COLO668 (cell line): ENCODE measurements at regions not wholly inside any gene's neighbourhood (a gene's known extent, or its start where the extent isn't known, plus 50 kb on each side); places are given as distances from the start of the nearest gene placed in this dataset.
"Not testable (repeated sequence)": the region's sequence is repeated elsewhere in the genome, so short reads cannot be mapped to it uniquely, and the experiment has no call there.

Experiments
- DNase-seq: peaks from one replicate; lab custom pipeline; 2025; ENCODE audit not compliant: unreplicated experiment; lab: John Stamatoyannopoulos, UW

DNA sequence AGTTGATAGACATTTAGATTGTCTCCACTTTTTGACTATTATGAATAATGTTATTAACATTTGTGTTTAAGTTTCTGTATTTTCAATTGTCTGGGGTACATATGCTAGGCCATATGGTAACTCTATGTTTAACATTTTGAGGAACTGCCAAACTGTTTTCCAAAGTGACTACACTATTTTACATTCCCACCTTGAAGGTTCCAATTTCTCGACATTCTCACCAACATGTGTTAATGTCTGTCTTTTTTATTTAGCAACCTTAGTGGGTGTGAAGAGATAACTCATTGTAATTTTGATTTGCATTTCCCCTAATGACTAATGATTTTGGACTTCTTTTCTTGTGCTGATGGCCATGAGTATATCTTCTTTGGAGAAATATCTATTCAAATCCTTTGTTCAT lies 832.4 kb downstream of the DNAJB9 start:
- no peak for DNase-seq

DNA sequence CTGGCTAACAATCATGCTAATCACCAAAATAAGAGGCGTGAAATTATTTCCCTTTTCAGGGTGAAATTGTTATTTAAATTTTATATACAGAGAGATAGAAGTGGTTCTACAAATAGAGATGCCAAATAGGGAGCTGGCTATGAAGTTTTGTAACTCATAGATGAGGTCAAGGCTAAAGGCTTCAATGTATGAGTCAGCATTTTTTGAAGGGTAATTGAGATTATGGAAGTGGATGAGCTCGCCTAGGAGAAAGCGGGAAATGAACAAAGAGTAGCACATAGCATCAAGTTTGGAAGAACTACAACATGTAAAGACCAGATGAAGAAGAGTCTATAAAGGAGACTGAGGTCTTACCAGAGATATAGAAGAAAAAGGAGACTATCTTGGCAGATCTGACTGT lies 838.1 kb downstream of the DNAJB9 start:
- no peak for DNase-seq

DNA sequence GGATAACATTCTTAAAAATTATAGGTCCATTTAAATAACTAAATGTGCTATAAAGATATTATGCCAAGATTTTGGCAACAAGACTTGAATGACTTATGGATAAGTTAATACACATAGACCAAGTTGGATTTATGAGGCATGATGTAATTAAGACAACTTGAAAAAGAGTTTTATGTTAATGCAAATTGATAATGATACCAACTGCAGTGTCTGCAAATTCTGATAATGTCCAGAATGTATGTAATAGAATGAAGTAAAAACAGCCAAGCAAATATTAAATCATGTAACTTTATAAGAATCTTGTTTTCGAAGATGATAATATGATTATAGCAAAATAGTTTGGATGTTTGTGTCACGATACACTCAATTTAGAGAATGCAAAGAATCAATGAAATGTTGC lies 868.3 kb downstream of the DNAJB9 start:
- DNase-seq = no peak

DNA sequence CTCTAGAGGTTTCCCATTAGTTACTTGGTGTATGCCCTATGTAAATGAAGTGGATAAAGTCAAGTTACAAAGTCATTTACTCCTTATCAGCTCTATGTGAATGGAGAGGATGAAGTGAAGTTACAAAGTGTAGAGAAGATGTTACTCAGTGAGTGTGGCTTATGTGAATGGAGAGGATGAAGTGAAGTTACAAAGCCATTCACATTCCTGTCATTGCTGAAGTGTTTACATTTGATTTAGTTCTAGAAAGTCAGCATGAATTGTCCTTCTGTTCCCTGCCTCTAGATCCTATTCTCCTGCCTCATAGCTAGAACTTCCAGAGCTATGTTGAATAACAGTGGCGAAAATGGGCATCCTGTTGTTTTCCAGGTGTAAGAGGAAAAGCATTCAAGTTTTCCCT lies 880.1 kb downstream of the DNAJB9 start:
- no peak for DNase-seq

DNA sequence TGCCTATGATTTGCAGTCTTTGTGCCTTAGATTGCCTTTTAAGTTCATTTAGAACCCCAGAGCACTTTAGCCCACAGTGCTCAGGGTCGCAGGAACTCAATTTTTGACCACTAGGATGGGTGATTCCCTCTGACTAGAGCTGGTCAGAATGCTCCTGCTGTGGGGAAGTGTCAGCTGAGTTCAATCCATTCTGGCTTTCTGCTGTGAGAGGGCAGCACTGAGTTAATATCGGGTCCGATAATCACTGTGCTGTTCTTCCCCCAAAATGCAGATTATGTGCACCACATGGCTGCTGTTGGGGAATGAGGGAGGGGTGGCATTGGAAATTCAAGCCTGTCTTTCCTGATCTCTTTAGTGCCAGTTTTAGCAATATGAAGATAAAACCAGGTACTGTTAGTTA lies 886.4 kb downstream of the DNAJB9 start:
- no peak for DNase-seq

DNA sequence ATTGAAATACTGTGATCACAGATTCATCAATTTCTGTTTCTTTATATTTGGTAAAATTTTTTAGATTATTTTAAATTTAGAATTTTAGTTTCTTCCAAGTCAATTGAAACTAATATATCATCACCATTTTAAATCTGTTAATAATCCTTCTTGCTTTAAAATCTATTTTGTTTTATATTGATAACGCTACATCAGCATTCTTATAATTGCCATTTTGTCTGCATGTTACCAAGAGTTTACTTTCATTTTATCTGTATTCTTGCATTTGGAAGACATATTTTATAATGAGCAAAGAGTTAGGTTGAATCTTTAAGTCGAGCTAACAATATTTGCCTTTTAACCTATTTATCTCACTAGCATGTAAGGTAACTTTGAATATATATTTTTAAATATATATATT lies 890.6 kb downstream of the DNAJB9 start:
- DNase-seq = no peak

DNA sequence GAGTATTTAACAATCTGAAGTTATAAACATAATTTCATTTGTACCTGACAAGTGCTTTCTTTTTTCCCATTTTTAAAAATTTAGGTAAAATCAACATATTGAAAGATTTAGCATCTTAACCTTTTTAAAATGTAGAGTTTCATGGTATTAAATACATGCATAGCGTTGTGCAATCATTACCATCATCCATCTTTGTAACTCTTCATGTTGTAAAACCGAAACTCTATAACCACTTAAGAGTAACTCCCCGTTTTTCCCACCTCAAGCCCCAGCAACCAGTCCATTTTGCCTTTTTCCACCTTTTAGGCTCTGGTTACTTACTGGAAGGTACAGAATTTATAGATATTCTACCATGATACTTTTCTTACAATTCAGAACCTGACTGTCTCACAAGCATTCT lies 892.5 kb downstream of the DNAJB9 start:
- DNase-seq = no peak

DNA sequence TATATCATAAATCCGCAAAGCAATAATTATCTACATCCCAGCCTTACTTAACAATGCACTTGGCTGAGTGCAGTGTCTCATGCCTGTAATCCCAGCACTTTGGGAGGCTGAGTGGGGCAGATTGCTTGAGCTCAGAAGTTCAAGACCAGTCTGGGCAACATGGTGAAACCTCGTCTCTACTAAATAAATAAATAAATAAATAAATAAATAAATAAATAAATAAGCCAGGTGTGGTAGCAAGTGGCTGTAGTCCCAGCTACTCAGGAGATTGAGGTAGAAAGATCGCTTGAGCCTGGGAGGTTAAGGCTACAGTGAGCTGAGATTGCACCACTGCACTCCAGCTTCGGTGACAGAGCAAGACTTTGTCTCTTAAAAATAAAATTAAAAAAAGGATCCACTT lies 898.1 kb downstream of the DNAJB9 start:
- DNase-seq = not testable (repeated sequence)

DNA sequence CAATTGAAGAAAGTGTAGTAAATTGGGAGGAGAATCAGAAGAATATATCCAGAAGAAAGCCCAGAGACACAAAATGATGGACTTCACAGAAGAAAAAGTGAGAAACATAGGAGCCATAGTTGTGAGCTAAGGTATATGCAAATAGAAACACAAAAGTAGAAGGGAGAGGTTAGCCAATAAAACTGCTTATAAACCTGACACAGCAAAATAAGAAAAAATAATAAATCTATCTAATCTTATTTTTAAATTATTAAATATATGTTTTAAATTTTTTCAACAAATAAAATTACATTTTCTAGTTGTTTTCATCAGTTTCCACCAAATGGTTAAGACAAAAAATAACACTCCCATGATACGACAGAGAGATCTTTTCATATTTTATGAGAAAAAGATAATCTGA lies 903.5 kb downstream of the DNAJB9 start:
- DNase-seq = no peak

DNA sequence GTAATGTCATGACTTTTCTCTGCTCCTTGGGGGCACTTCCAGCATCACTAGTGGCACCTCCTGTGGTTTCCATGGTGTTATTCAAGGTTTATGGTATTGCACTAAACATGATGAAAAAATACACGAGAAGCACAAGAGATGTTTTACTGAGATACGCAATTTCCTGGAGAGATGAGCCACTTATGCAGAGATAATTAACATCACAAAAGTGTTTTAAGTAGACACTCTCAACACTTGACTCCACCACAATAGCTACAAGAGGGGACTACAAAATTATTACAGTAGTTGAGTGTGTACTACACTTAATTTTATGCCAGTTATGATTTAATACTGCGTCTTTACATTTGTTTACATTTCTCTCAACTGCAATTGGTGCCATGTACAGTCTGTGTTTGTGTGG lies 906.7 kb downstream of the DNAJB9 start:
- no peak for DNase-seq

DNA sequence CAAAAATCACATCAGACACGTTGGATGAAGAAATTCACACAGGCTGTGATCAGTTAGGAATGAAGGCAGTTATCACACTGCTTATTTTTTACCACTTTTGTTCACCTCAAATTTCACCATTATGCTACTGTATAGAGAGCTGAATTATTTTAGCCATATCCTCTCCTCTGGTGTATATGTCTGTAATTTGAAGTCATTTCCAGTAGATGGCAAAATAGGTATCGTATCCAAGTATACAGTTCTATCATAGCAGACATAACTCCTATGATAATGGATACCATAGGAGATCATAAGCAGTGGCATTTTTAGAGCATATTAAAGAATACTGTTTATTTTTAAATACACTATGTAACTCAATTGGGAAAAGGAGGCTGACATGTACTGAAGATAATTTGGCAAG lies 909.7 kb downstream of the DNAJB9 start:
- no peak for DNase-seq

DNA sequence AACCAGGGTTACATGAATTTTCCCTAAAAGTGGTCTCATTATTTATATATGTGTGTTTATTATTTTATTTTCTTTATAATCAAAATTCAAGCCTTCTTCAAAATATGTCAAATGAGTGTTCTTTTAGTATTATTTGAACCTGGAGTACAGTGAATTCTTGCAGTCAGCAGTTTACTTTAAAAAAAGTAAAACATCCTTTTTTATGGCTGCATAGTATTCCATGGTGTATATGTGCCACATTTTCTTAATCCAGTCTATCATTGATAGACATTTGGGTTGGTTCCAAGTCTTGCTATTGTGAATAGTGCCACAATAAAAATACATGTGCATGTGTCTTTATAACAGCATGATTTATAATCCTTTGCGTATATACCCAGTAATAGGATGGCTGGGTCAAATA lies 920.9 kb downstream of the DNAJB9 start:
- not testable (repeated sequence) for DNase-seq

DNA sequence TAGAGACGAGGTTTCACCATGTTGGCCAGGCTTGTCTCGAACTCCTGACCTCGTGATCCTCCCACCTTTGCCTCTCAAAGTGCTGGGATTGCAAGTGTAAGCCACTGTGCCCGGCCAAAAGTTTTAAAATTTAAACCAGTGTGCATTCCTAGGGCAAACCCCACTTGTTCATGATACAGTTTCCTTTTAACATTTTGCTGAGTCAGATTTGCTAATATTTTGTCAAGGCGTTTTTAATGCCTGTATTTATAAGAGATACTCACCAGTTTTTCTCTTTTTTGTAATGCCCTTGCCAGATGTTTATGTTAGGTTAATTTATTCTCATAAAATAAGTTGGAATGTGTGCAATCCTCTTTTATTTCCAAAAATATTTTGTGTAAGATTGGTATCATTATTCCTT lies 927.4 kb downstream of the DNAJB9 start:
- no peak for DNase-seq

DNA sequence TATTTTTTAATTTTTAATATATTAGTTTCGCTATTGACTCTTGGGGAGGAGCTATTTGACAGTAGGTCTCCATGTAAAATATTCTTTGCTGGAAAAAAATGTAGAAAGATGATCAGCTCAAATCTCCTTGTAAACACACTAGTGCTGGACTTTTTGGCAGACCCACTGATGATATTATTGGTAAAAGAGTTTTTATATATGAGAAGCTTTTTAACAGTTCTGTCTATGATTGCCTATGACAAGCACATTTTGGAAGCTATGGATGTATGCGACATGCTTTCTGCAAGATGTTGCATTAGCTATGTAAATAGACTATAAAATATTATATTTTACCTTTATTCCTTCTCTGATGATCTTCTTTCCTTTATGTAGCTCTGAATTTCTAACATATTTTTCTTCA lies 928.5 kb downstream of the DNAJB9 start:
- DNase-seq = no peak

DNA sequence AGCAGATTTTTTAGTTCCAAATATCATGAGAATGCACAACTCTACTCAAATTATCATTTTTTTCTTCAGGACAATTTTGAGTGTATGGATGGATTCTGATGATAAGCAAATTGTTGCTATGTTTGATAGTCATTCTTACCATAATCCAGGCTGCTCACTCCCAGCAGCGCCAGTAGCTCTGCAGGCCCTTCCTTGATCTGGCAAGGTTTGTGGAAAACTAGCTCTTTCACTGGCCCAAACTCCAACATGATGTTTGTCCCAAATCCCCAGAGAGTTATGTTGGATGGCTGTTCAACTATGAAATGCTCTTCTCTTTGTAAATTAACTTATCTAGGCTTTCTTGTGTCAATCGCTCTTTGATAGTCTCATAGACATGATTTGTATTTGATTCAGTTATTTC lies 933.7 kb downstream of the DNAJB9 start:
- no peak for DNase-seq

DNA sequence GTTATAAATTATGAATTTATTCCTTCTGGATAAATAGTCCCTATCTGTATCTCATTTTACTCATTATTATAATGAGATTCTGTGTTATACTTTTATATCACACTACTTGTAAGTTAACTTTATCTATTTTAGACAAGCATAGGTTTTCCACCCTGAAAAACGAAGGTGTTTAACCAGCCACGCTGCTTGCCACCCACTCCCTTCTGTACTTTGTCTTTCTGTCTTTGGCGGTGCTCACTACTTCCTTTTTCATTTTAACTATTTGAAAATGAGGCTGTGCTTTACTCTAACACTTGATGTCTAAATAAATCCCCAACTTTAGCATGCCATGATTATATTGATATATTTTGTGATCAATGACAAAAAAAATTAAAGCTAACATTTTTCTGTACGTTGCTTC lies 952.9 kb downstream of the DNAJB9 start:
- DNase-seq = no peak

DNA sequence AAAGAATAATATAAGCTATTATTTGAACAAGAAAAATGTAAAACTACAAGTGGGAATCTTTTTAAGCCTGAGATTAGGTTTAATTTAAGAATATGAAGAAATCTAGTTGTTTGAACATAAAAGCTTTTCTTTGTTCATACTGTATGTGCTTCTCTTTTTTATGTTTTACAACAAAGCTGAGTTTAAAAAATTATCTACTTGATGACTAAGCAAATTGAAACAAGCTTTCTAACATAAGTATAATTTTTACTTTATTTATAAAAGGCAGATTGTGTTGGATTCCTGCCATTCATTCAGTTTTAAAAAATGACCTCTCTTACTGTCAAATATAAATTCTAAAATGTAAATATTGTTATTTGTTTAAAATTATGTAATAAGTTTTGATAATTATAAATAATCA lies 958.2 kb downstream of the DNAJB9 start:
- DNase-seq = no peak

DNA sequence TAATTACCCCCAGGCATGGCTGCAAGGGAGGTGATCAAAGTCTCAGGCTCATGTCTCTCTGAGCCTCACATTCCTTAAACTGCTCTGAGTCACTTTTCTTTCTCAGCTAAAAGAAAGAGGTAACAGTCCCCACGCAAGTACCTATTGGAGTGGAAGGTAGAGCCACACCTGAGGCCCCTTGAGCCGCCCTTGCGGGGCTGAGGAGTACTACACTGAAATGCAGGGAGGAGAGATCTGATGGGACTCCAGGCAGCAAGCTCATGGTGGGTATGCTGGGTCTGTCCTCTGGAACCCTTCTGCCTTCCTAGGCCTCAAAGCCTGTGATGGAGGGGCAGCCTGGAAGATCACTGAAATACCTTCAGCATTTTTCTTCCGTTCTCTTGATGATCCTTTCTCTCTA lies 960.0 kb downstream of the DNAJB9 start:
- no peak for DNase-seq

DNA sequence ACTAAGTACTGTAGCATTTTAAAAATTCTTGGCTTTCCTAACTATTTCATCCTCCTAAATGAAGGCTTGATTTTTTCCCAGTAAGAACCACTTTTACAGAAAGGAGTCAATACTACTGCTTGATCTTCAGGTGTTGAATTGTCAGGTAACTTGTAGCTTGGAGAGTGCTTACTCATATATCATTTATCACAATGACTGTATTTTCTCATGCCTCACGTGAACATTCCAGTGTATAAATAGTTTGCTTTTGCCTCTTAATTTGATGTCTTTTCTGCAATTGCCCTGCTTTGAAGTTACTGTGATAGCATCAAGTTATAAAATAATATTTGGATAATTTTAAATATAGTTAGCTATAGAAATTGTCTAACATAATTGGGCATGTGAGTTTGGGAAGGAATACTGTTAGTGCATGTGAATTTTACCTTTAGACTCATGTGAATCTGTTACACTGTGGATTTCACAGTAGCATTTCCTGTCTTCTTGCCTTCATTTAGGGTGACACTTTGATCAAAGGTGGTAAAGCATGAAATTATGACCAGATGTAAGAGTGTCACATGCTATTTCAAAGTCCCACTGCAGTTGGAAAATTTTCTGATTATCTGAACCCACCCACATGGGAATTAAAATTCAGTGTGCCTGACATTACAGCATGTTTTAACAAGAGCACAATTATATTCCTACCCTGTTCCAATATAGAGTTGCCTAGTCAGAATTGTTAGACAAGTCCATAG lies 962.8 kb downstream of the DNAJB9 start:
- DNase-seq = no peak

DNA sequence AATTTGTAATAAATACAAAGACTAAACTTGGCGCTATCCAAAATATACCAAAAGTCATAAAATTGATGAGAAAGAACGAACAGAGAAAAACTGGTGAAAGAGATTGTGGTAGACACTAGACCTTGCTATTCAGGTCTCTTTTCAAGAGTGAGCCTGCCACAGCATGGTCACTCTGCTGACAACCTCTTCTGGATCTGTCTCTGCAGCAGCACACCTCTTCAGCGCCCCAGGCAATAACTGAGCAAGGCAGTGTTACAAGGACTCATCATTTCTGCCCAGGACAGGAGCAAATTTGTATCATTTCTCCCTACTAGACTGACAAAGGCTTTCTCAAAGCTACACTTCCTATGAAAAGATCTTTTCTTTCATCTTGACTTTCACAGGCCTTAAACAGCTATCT lies 976.0 kb downstream of the DNAJB9 start:
- peak; percentile 10 for DNase-seq

DNA sequence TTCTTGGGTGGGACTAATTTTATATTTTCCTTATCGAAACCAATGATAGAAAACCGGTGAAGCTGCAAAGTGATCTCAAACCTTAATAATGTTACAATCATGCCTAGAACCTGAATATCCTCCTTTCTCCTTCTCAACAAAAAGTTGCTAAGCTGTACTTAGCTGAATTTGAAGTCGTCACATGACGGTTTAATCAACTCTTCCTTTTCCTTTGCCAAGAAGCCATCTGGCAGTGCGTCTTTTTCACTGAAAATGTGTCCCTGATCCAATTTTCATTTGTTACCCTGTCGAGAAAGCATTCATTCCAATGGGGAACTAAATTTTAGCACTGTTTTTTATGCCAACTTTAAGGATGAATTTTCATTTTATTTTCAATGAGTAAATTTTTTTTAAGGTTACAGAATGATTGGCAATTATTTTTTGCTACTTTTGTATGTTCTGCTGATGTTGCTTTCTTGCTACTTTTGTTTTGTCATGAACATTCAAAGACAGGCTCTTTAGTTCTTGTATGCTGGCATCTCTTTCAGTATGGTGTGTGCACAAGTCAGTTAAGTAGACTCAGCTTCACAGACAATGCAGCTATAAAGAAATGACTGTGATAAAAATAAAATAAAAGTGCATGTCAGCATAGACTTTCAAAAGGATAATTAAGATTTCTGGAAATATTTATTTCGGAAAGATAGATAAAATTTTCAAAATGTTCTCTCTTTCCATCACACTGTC lies 980.0 kb downstream of the DNAJB9 start:
- DNase-seq = no peak

DNA sequence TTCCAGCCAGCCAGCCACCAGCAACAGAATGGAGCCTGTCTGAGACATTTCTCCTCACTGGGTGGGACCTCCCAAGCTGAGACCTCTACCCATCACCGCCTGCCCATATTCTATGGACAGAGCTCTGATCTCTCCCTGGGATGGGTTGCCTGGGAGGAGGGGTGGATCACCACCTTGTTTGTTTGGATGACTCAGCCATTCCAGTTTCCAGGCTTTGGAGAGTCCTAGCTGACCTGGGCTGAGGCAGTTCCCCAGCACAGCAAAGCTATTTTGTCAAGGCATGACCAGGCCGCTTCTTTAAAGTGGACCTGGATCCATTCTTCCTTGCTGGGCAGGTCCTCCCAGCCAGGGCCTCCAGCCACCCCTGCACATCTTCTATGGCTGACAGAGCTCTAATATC lies 982.3 kb downstream of the DNAJB9 start:
- DNase-seq = peak; percentile 7

DNA sequence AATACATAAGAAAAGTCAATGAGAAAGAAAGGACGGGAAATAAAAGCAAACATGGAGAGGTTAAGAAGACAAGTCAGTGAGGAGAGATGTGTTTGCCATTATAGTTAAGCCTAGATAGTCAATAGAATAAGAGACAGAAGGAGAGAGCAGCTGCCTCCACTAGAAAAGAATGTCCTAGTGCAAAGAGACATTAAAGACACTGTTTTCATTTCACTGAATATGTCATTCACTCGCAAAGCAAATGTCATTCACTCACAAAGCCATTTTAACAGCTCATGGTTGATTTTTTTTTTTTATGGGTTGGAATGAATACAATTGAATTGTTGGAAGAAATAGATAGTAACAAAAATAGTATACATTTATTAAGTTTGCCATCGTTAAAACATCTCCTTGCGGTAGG lies 1007.6 kb downstream of the DNAJB9 start:
- DNase-seq = no peak
